ENCODE measurements at regions not wholly inside any gene's neighbourhood (a gene's known extent, or its start where the extent isn't known, plus 50 kb on each side); places are given as distances from the start of the nearest gene placed in this dataset.

DNA sequence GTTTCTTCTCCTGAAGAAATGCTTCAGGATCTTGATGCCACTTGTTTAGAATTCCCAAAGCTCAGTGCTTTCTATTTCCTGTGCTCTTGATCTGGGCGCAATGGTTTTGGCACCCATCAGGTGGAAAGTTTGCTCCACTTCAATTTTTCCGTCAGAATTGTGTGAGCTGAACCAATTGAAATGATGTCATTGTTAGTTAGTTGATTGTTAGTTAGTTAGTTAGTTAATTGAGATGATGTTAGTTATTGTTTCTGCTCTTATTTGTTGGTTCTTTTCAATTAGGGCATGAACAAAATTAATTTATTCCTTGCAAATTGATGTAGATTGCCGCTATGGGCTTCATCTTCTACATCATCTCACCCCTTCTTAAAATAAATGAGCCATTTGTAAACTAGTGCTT lies 252.6 kb downstream of the BAMBI start:
- H3K4me1 ChIP-seq = peaks cover 14% of the 10 kb centered on the region
- no peak overlapping the region for H3K4me3 ChIP-seq
- intact Hi-C loops (cut with DNase I) = no loop called here
- H3K36me3 ChIP-seq = no peaks in the 10 kb centered on the region
- ATAC-seq (no peak), DNase-seq (no peak)
- H3K27me3 ChIP-seq = no peaks in the 10 kb centered on the region
- TF ChIP-seq, protein P1, sequence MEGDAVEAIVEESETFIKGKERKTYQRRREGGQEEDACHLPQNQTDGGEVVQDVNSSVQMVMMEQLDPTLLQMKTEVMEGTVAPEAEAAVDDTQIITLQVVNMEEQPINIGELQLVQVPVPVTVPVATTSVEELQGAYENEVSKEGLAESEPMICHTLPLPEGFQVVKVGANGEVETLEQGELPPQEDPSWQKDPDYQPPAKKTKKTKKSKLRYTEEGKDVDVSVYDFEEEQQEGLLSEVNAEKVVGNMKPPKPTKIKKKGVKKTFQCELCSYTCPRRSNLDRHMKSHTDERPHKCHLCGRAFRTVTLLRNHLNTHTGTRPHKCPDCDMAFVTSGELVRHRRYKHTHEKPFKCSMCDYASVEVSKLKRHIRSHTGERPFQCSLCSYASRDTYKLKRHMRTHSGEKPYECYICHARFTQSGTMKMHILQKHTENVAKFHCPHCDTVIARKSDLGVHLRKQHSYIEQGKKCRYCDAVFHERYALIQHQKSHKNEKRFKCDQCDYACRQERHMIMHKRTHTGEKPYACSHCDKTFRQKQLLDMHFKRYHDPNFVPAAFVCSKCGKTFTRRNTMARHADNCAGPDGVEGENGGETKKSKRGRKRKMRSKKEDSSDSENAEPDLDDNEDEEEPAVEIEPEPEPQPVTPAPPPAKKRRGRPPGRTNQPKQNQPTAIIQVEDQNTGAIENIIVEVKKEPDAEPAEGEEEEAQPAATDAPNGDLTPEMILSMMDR (IDR thresholded peaks at IDR 0.05) = no peak
- H3K9me3 ChIP-seq = no peaks in the 10 kb centered on the region
- H3K27ac ChIP-seq = no peak overlapping the region

DNA sequence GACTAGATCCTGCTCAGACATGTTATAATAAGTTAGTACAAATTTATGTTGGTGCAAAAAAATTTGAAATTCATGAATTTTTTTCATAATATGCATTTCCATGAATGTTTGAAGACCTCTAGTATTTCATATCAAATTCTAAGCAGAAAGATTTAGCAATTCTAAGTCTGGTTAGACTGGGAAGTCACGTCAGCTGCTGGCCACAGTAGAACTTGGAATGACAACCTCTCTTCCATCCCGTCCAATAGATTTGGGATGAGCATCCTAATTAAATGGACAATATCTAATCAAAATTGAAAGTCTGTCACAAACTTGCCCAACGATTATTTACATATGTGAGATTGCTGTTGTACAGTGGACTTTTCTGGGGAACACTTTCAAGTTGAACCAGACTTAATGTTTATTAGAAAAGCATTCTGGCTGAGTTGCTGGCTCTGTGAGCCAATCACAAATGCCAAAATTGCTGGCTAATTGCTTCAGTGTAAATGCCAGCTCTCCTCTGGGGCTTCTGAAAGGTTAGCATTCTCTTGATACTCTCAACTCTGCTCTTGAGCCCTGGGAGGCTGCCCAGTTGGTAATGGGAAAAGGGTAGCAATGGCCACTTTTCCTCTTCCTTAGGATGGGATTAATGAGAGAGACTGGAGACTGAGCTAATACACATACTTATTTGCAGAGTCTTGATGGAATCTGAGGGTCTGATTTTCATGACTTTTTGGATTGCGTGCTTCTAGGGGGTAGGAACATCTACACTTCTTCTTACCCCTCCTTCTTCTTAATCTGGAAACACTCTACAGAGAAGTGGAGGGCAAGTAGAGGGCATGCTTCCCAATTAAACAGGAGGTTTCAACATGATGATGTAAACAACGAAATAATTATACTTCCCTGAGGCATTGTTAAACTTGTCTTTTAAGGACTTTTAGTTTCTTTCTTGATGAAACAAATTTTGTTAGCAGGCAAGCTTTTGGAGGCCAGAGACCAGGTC lies 253.5 kb downstream of the BAMBI start:
- intact Hi-C loops (cut with DNase I) = no loop called here
- ATAC-seq (peak; percentile 69), DNase-seq (no peak)
- Histone ChIP-seq H3K36me3 (no peaks in the 10 kb centered on the region), H3K27me3 (no peaks in the 10 kb centered on the region), H3K4me3 (no peak overlapping the region), H3K27ac (no peak overlapping the region), H3K4me1 (peaks cover 14% of the 10 kb centered on the region), H3K9me3 (no peaks in the 10 kb centered on the region)
- TF ChIP-seq, protein P1 (IDR thresholded peaks at IDR 0.05) = no peak

DNA sequence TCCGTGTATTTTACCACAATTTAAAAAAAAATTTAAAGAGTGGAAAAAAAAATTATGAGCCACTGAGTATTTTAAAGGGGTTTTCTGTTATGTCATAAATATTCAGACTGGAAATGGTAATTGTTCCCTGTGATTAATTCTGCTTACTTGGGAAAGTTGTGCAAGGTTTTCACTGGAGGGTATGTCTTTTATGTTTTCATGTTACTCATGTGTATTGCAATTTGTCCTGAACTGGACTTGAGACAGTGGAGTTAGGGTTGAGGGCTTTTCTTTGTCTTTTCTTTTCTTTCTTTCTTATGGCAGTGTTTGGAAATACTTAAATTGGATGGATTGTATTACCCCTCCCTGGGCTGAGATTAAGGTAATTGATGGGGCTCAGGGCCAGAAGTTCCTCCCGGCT lies 257.7 kb downstream of the BAMBI start:
- H3K4me1 ChIP-seq = peaks cover 22% of the 10 kb centered on the region
- no peaks in the 10 kb centered on the region for H3K36me3 ChIP-seq
- no peak for ATAC-seq
- H3K27me3 ChIP-seq = no peaks in the 10 kb centered on the region
- TF ChIP-seq, protein P1 (IDR thresholded peaks at IDR 0.05) = no peak
- intact Hi-C loops (cut with DNase I) = no loop called here
- H3K4me3 ChIP-seq = no peak overlapping the region
- H3K27ac ChIP-seq = no peak overlapping the region
- H3K9me3 ChIP-seq = no peaks in the 10 kb centered on the region
- DNase-seq = no peak

DNA sequence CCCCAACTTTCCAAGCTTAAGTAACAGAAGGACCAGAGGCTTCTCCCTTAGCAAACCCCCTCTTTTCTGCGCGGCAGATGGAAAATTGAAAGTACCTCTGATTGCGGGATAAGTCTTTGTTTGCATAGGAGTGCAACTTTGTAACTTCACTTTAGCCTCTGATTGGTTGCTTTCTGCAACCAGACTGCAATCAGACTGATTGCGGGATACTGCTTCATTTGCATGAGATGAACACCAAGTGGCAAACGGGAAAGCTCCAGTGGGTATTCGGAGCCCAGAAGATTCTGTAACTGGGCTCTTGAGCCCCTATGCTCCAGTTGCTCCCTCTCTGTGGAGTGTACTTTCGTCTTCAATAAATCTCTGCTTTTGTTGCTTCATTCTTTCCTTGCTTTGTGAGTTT lies 260.6 kb downstream of the BAMBI start:
- H3K4me3 ChIP-seq = no peak overlapping the region

DNA sequence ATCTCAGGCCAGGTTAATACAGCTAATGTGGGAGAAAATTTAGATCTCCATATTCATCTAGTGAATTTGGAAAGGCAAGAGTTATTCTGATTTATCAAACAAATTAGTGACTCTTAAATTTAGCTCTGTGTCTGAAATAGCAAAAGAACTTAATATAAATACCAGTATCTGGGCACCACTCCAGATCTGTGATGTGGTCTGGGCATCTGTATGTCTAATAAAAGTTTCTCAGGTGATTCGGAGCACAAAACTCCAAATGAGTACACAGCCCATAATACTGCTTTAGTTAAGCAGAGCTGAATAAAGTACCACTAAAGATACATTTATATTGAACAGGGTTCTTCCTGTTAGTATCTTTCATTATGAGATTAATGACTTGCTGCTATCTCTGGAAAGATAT lies 261.4 kb downstream of the BAMBI start:
- Histone ChIP-seq H3K27me3 (no peaks in the 10 kb centered on the region), H3K4me1 (peaks cover 14% of the 10 kb centered on the region), H3K9me3 (no peaks in the 10 kb centered on the region), H3K4me3 (no peak overlapping the region), H3K27ac (no peak overlapping the region), H3K36me3 (no peaks in the 10 kb centered on the region)
- ATAC-seq = no peak
- intact Hi-C loops (cut with DNase I) = no loop called here
- TF ChIP-seq, protein P1 (IDR thresholded peaks at IDR 0.05) = no peak
- no peak for DNase-seq

More for the DNA sequence above, 260.6 kb downstream of the BAMBI start:
- no peak overlapping the region for H3K27ac ChIP-seq
- peaks cover 14% of the 10 kb centered on the region for H3K4me1 ChIP-seq
- TF ChIP-seq, protein P1 (IDR thresholded peaks at IDR 0.05) = no peak
- ATAC-seq (no peak), DNase-seq (no peak)
- no peaks in the 10 kb centered on the region for H3K27me3 ChIP-seq
- H3K9me3 ChIP-seq = no peaks in the 10 kb centered on the region
- intact Hi-C loops (cut with DNase I) = no loop called here
- H3K36me3 ChIP-seq = no peaks in the 10 kb centered on the region

Measured in upper lobe of right lung (tissue), 1 donor.